Transverse colon (tissue), 4 donors: ENCODE measurements at regions not wholly inside any gene's neighbourhood (a gene's known extent, or its start where the extent isn't known, plus 50 kb on each side); places are given as distances from the start of the nearest gene placed in this dataset.

Experiments used
- DNase-seq: peaks from one replicate; pipeline ENCODE4 v3.0.0-alpha.2; 2019
- H3K27ac ChIP-seq, 4 donors: fragments of 200-600 bp; sonication (generic); 2 replicates each; pipeline ENCODE4 v1.5.1; 2016 to 2018; ENCODE audit warnings: inconsistent platforms in 4 of 4
- H3K27me3 ChIP-seq: fragments of 200-600 bp; sonication (generic); 2 replicates; pipeline ENCODE4 v1.5.1; 2017; ENCODE audit warnings: inconsistent platforms
- H3K36me3 ChIP-seq, 4 donors: fragments of 200-600 bp; sonication (generic); 2 replicates each; pipeline ENCODE4 v1.5.1; 2017 to 2019; ENCODE audit warnings: inconsistent platforms in 4 of 4
- H3K4me1 ChIP-seq, 4 donors: fragments of 200-600 bp; sonication (generic); 2 replicates each; pipeline ENCODE4 v1.5.1; 2017 to 2020; ENCODE audit warnings: inconsistent platforms in 4 of 4
- H3K4me3 ChIP-seq, 4 donors: fragments of 200-600 bp; sonication (generic); 1 replicate in 1 of 4; 2 replicates in 3 of 4; pipeline versions ENCODE4 v1.5.1 to v1.6.1; 2017 to 2019; ENCODE audit warnings: inconsistent platforms in 4 of 4
- H3K9me3 ChIP-seq, 2 donors: fragments of 200-600 bp; sonication (generic); 2 replicates each; pipeline ENCODE4 v1.5.1; 2017 to 2019; ENCODE audit warnings: inconsistent platforms in 2 of 2
- CTCF ChIP-seq, 5 experiments: fragments of 200-600 bp in 3 of 5; fragments of 450-650 bp in 2 of 5; sonication (generic) in 3 of 5; IDR thresholded peaks; 1 replicate in 2 of 5; 2 replicates in 3 of 5; pipeline ENCODE4 v1.5.1; 2016 to 2017; ENCODE audit warnings: antibody characterized with exemption in 5 of 5, inconsistent platforms in 3 of 5, mild to moderate bottlenecking in 2 of 5, moderate library complexity in 1 of 5
- EP300 ChIP-seq: sonication (generic); formaldehyde crosslinking; IDR thresholded peaks from one replicate; pipeline ENCODE4 v1.6.1; 2017; ENCODE audit warnings: antibody characterized with exemption, low read depth
- POLR2A ChIP-seq: fragments of 450-650 bp; IDR thresholded peaks from one replicate; pipeline ENCODE4 v1.6.1; 2016; ENCODE audit warnings: antibody characterized with exemption, mild to moderate bottlenecking, moderate library complexity
- POLR2AphosphoS5 ChIP-seq, 3 donors: sonication (generic); formaldehyde crosslinking; IDR thresholded peaks; one replicate each; pipeline ENCODE4 v1.6.1; 2016; ENCODE audit warnings: antibody characterized with exemption in 3 of 3
- WGBS, 2 donors: methylation state at CpG; one replicate each; pipeline ENCODE4 v1.1.5; 2018; ENCODE audit warnings: low coverage in 1 of 2; 5-methylcytosine and 5-hydroxymethylcytosine counted together
- in situ Hi-C, 4 donors: fragments of 200-750 bp; cut with MboI; loops; one replicate each; pipeline versions ENCODE4 v1.15.0 to v1.15.1; 2017; ENCODE audit warnings: low sequenced_read_pairs in 3 of 4, low pct_ligation_motif_present in 1 of 4, low pct_unique_long_range_greater_than_20kb in 1 of 4
- intact Hi-C: fragments of 100-400 bp; cut with DNase I; formaldehyde crosslinking; loops from one replicate; pipeline ENCODE4 v1.15.1; 2023; ENCODE audit warnings: low total_unique reads

DNA sequence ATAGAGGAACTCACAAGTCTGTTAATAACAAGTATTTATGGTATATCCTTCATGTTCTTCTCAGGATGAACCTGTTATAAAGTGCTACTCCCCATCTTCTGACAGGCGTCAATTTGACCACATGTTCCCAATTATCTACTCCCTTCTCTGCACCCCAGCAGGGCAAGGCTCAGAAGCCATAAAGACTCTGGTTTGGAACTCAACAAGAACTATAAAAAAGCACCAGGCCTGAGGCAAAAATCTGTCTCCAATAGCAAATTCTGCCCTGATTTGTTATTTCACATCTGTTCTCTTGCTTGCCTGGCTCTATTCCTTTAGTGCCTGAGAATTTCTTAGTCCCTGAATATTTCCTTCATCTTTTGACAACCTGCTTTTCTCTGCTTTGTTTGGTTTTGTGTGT lies 618.2 kb upstream of the KIRREL3 start:
- no peaks in the 10 kb centered on the region for H3K4me1 ChIP-seq
- whole genome bisulfite sequencing, 2 donors = 81 to 100% methylated on average over 1 of the region's 1 CpG
- no peaks in the 10 kb centered on the region for H3K9me3 ChIP-seq
- no peak overlapping the region for H3K27ac ChIP-seq
- no peak for TF ChIP-seq EP300
- TF ChIP-seq CTCF (IDR thresholded peaks at IDR 0.05) = no peak
- TF ChIP-seq POLR2AphosphoS5 (IDR thresholded peaks at IDR 0.05) = no peak
- no peak for TF ChIP-seq POLR2A
- H3K27me3 ChIP-seq = no peaks in the 10 kb centered on the region
- intact Hi-C loops (no loop called here), in situ Hi-C loops (no loop called here)
- H3K4me3 ChIP-seq = no peak overlapping the region
- DNase-seq = no peak
- H3K36me3 ChIP-seq = no peaks in the 10 kb centered on the region

DNA sequence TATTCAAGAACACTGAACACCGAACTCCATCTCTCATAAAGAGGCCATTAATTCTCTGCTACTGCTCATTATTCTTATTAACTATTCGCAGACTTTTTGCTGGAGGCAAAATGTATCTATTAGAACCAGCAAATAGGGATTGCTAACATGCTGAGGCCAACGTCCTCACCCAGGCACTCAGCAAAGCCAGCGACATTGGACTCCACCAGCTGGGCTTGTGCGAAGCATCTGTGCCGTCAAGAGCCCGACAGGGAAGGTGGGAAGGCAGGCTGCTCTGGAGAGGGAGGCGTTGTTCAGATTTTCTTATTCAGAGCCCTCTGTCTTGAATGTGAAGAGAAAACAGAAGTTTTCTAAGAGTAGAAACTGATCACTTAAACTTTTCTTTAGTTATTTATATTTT lies 615.6 kb upstream of the KIRREL3 start:
- Histone ChIP-seq H3K4me3 (no peak overlapping the region), H3K27me3 (no peaks in the 10 kb centered on the region), H3K4me1 (no peaks in the 10 kb centered on the region), H3K9me3 (no peaks in the 10 kb centered on the region), H3K36me3 (no peaks in the 10 kb centered on the region), H3K27ac (no peak overlapping the region)
- no peak for TF ChIP-seq POLR2AphosphoS5 (IDR thresholded peaks at IDR 0.05)
- 85 to 90% methylated on average over 5 to 8 of the region's 8 CpGs for WGBS, 2 donors
- intact Hi-C loops = no loop called here
- in situ Hi-C loops = no loop called here
- no peak for DNase-seq

DNA sequence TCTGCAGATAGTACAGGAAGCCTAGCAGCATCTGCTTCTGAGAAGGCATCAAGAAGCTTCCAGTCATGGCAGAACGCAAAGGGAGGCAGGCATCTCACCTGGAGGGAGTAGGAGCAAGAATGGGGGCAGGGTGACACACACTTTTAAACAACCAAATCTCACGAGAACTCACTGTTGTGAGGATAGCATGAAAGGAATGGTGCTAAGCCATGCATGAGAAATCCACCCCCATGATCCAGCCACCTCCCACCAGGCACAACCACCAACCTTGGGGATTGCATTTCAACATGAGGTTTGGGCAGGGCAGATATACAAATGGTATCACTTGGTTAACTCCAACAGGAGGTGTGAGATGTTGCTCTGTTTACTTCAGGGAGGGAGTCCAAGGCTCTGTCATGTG lies 612.0 kb upstream of the KIRREL3 start:
- in situ Hi-C loops (no loop called here), intact Hi-C loops (no loop called here)
- no peaks in the 10 kb centered on the region for H3K27me3 ChIP-seq
- no peaks in the 10 kb centered on the region for H3K9me3 ChIP-seq
- H3K27ac ChIP-seq = no peak overlapping the region
- H3K4me1 ChIP-seq = no peaks in the 10 kb centered on the region
- DNase-seq = no peak
- H3K4me3 ChIP-seq = no peak overlapping the region
- TF ChIP-seq POLR2A = no peak
- TF ChIP-seq EP300 = no peak
- no peak for TF ChIP-seq CTCF (IDR thresholded peaks at IDR 0.05)
- TF ChIP-seq POLR2AphosphoS5 (IDR thresholded peaks at IDR 0.05) = no peak
- WGBS, 2 donors = 80% methylated on average over 2 of the region's 2 CpGs; no CpG with 5 or more reads in 1 of the 2 donors
- no peaks in the 10 kb centered on the region for H3K36me3 ChIP-seq

DNA sequence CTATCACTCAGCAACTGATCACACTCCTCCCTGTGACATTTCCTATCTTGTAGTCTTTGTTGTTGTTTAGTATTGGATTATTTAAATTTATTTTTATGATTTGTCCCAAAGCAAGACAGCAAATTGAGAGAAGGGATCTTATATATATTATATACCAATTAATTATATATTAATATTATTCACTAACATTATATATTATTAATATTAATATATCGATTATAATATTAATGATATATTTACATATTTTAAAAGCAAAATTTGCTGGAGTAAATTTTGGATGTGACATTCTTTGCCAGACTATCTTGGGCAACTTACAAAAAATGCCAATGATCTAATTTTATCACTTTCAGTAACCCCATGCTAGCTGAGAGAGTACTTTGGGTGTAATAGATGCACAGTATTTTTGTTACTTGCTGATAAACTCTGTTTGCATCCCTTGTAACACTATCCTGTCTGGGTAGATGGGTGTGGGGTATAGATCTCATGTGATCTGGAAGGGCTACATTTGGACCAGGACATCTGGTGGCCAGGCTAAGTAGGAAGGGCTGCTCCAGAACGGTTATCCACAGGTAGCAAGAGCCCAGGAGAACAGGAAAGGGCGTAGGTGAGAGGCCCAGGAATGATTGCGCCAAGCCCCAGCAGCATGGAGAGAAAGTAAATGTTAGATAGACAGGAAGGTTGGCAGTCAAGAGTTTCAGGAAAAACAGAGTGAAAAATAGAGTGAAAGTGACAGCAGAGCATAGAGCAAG lies 608.6 kb upstream of the KIRREL3 start:
- no peak for TF ChIP-seq EP300
- TF ChIP-seq CTCF (IDR thresholded peaks at IDR 0.05) = no peak
- no peak for TF ChIP-seq POLR2A
- no peak for TF ChIP-seq POLR2AphosphoS5 (IDR thresholded peaks at IDR 0.05)
- H3K27me3 ChIP-seq = no peaks in the 10 kb centered on the region
- intact Hi-C loops = no loop called here
- no peak for DNase-seq
- no peak overlapping the region for H3K27ac ChIP-seq
- no peaks in the 10 kb centered on the region for H3K36me3 ChIP-seq
- WGBS, 2 donors = 77 to 87% methylated on average over 4 of the region's 4 CpGs
- no peak overlapping the region for H3K4me3 ChIP-seq
- no peaks in the 10 kb centered on the region for H3K9me3 ChIP-seq
- in situ Hi-C loops = no loop called here
- no peaks in the 10 kb centered on the region for H3K4me1 ChIP-seq
